Stomach (tissue), 8 donors: ENCODE measurements at regions not wholly inside any gene's neighbourhood (a gene's known extent, or its start where the extent isn't known, plus 50 kb on each side); places are given as distances from the start of the nearest gene placed in this dataset.
A peak's percentile ranks its signal among the peaks of the same experiment; 100 is the strongest.

Source experiments
- DNase-seq, 2 donors: peaks; one replicate each; pipeline versions ENCODE4 v3.0.0 to v3.0.0-alpha.2; 2013 to 2019
- H3K27ac ChIP-seq, 5 donors: fragments of 200-600 bp in 4 of 5; sonication (generic) in 4 of 5; one replicate each; pipeline ENCODE4 v1.5.1; 2013 to 2019; ENCODE audit warnings: mild to moderate bottlenecking in 1 of 5, moderate library complexity in 1 of 5
- H3K27me3 ChIP-seq, 3 donors: fragments of 200-600 bp; sonication (generic); one replicate each; pipeline ENCODE4 v1.5.1; 2017 to 2019; ENCODE audit warnings: mixed run types in 1 of 3
- H3K36me3 ChIP-seq, 4 donors: fragments of 200-600 bp; sonication (generic); 1 replicate in 3 of 4; 2 replicates in 1 of 4; pipeline ENCODE4 v1.5.1; 2016 to 2019
- H3K4me1 ChIP-seq, 4 donors: fragments of 200-600 bp; sonication (generic); one replicate each; pipeline ENCODE4 v1.5.1; 2016 to 2019
- H3K4me3 ChIP-seq, 4 donors: fragments of 200-600 bp; sonication (generic) in 3 of 4; one replicate each; pipeline ENCODE4 v1.5.1; 2016 to 2019; ENCODE audit warnings: mild to moderate bottlenecking in 1 of 4
- H3K9me3 ChIP-seq, 4 donors: fragments of 200-600 bp; sonication (generic); one replicate each; pipeline ENCODE4 v1.5.1; 2016 to 2019
- EP300 ChIP-seq: sonication (generic); formaldehyde crosslinking; IDR thresholded peaks from one replicate; pipeline ENCODE4 v1.6.1; 2017; ENCODE audit warnings: antibody characterized with exemption
- POLR2A ChIP-seq, 4 donors: fragments of 450-650 bp; IDR thresholded peaks; one replicate each; pipeline ENCODE4 v1.6.1; 2016; ENCODE audit warnings: antibody characterized with exemption in 4 of 4, control low read depth in 2 of 4, mild to moderate bottlenecking in 1 of 4, moderate library complexity in 1 of 4
- POLR2AphosphoS5 ChIP-seq, 3 donors: sonication (generic); formaldehyde crosslinking; IDR thresholded peaks; one replicate each; pipeline ENCODE4 v1.6.1; 2016; ENCODE audit warnings: antibody characterized with exemption in 3 of 3
- WGBS, 5 donors: extraction: QIAGEN DNeasy Blood & Tissue Kit in 3 of 5; methylation state at CpG; one replicate each; pipeline versions ENCODE4 v1.1.5 to v1.1.7; 2013 to 2018; 5-methylcytosine and 5-hydroxymethylcytosine counted together
- intact Hi-C: fragments of 100-400 bp; cut with DNase I; formaldehyde crosslinking; loops from one replicate; pipeline ENCODE4 v1.15.1; 2023; ENCODE audit warnings: low total_unique reads
- TF ChIP-seq, protein P1 (sequence below), 7 experiments: fragments of 450-650 bp in 4 of 7; fragments of 200-600 bp in 3 of 7; sonication (generic) in 3 of 7; IDR thresholded peaks; one replicate each; pipeline ENCODE4 v1.5.1; 2016 to 2019; ENCODE audit warnings: antibody characterized with exemption in 7 of 7, control low read depth in 2 of 7, mild to moderate bottlenecking in 1 of 7
- donor health status: healthy with polysubstance abuse.
- donor health status: Bipolar disorder and iron deficiency.
- donor health status: healthy.

DNA sequence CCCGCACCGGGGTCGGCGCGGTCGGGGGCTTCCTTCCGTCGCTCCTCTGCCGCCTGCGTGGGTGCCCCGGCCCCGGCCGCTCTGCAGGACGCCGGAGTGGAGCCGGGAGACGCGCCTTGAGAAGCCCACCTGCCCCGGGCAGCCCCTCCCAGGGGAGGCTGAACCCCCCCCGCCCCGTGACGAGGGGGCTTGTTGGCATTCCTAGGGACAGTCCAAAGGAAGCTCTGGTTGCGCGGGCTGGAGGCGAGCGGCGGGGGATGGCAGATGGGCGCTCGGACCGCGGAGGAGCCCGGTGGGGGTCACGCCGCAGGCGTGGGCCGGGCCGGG is 133.5 kb upstream of the MGAT5 start:
- H3K4me3 ChIP-seq, result peak overlapping the region; percentile 84 to 95 (median 94)
- H3K27ac ChIP-seq, result peak overlapping the region; percentile 91 to 98 (median 96)
- H3K36me3 ChIP-seq, result no peaks in the 10 kb centered on the region
- H3K9me3 ChIP-seq, result no peaks in the 10 kb centered on the region
- WGBS, 5 donors, result 0% methylated on average over 30 to 37 of the region's 37 CpGs; no CpG with 5 or more reads in 1 of the 5 donors
- intact Hi-C loops, result loop anchor here (10.0 kb wide), 1 partner anchor 124 kb away; no protein-coding TSS in a partner anchor
- no peak for TF ChIP-seq POLR2A (IDR thresholded peaks at IDR 0.05)
- H3K4me1 ChIP-seq, result peaks cover 33 to 62% (median 56%) of the 10 kb centered on the region in 4 donors
- DNase-seq, result peak in 1 of 2 donors; percentile 63
- no peaks in the 10 kb centered on the region for H3K27me3 ChIP-seq

- Histone ChIP-seq H3K4me3 (peak overlapping the region; percentile 84 to 95 (median 94)), H3K27me3 (no peaks in the 10 kb centered on the region), H3K9me3 (no peaks in the 10 kb centered on the region), H3K36me3 (no peaks in the 10 kb centered on the region), H3K4me1 (peaks cover 34 to 68% (median 62%) of the 10 kb centered on the region in 4 donors), H3K27ac (peak overlapping the region; percentile 91 to 98 (median 96))
- DNase-seq, result peak; percentile 68 to 90
- WGBS, 5 donors, result 0 to 1% (median 0%) methylated on average over 17 to 84 of the region's 84 CpGs
- TF ChIP-seq, protein P1, sequence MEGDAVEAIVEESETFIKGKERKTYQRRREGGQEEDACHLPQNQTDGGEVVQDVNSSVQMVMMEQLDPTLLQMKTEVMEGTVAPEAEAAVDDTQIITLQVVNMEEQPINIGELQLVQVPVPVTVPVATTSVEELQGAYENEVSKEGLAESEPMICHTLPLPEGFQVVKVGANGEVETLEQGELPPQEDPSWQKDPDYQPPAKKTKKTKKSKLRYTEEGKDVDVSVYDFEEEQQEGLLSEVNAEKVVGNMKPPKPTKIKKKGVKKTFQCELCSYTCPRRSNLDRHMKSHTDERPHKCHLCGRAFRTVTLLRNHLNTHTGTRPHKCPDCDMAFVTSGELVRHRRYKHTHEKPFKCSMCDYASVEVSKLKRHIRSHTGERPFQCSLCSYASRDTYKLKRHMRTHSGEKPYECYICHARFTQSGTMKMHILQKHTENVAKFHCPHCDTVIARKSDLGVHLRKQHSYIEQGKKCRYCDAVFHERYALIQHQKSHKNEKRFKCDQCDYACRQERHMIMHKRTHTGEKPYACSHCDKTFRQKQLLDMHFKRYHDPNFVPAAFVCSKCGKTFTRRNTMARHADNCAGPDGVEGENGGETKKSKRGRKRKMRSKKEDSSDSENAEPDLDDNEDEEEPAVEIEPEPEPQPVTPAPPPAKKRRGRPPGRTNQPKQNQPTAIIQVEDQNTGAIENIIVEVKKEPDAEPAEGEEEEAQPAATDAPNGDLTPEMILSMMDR (IDR thresholded peaks at IDR 0.05), result no peak
- TF ChIP-seq POLR2AphosphoS5 (IDR thresholded peaks at IDR 0.05), result peak in 2 of 3 donors; percentile 38 to 65
- intact Hi-C loops, result loop anchor here (10.0 kb wide), 1 partner anchor 124 kb away; no protein-coding TSS in a partner anchor
Observed at GRCh38 chr2:134120733-134121630, 132.9 kb upstream of the MGAT5 start.

DNA sequence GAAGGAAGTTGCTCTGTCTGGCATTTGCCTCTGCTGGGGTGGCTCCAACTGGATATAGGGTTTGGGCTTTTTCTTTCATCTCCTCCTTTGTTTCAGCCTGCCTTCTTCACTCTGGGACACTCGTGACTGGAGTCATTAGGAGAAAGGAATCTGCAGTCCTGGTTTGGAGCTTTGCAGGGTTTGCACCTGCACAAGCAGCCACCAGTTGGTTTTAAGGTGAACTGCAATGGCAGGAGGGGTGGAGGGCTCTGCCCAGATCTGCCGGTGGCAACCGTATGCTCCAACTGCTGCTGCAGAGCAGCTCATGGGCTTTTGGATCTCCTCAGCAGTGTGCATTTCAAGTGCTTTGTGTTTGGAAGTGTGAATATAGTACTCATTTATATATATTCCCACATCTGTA is 131.3 kb upstream of the MGAT5 start:
- WGBS, 5 donors, result 33 to 51% (median 44%) methylated on average over 3 of the region's 3 CpGs
- H3K27me3 ChIP-seq, result no peaks in the 10 kb centered on the region
- no peaks in the 10 kb centered on the region for H3K36me3 ChIP-seq
- DNase-seq, result peak in 1 of 2 donors; percentile 54
- peaks cover 43 to 84% (median 78%) of the 10 kb centered on the region in 4 donors for H3K4me1 ChIP-seq
- no peak overlapping the region for H3K4me3 ChIP-seq
- H3K27ac ChIP-seq, result peak overlapping the region in 4 of 5 donors; percentile 15 to 97 (median 95)
- intact Hi-C loops, result loop anchor here (10.0 kb wide), 1 partner anchor 122 kb away; no protein-coding TSS in a partner anchor
- TF ChIP-seq, protein P1 (IDR thresholded peaks at IDR 0.05), result peak in 3 of 7 experiments; percentile 9 to 17 (median 9)
- TF ChIP-seq POLR2AphosphoS5 (IDR thresholded peaks at IDR 0.05) (no peak), POLR2A (IDR thresholded peaks at IDR 0.05) (no peak), EP300 (no peak)
- H3K9me3 ChIP-seq, result no peaks in the 10 kb centered on the region

GRCh38 chr2:134123332-134123731 is 130.5 kb upstream of the MGAT5 start:
- DNase-seq, result no peak
- WGBS, 5 donors, result 76 to 84% (median 81%) methylated on average over 2 of the region's 2 CpGs
- Histone ChIP-seq H3K9me3 (no peaks in the 10 kb centered on the region), H3K27me3 (no peaks in the 10 kb centered on the region), H3K27ac (peak overlapping the region; percentile 1 to 97 (median 62)), H3K36me3 (no peaks in the 10 kb centered on the region), H3K4me1 (peaks cover 49 to 85% (median 81%) of the 10 kb centered on the region in 4 donors), H3K4me3 (no peak overlapping the region)
- TF ChIP-seq, protein P1 (IDR thresholded peaks at IDR 0.05), result no peak
- TF ChIP-seq EP300, result no peak
- TF ChIP-seq POLR2AphosphoS5 (IDR thresholded peaks at IDR 0.05), result no peak
- TF ChIP-seq POLR2A (IDR thresholded peaks at IDR 0.05), result no peak
- intact Hi-C loops, result loop anchor here (10.0 kb wide), 1 partner anchor 121 kb away; no protein-coding TSS in a partner anchor
